ENCODE measurements at regions not wholly inside any gene's neighbourhood (a gene's known extent, or its start where the extent isn't known, plus 50 kb on each side); places are given as distances from the start of the nearest gene placed in this dataset.
A peak's percentile ranks its signal among the peaks of the same experiment; 100 is the strongest.

DNA sequence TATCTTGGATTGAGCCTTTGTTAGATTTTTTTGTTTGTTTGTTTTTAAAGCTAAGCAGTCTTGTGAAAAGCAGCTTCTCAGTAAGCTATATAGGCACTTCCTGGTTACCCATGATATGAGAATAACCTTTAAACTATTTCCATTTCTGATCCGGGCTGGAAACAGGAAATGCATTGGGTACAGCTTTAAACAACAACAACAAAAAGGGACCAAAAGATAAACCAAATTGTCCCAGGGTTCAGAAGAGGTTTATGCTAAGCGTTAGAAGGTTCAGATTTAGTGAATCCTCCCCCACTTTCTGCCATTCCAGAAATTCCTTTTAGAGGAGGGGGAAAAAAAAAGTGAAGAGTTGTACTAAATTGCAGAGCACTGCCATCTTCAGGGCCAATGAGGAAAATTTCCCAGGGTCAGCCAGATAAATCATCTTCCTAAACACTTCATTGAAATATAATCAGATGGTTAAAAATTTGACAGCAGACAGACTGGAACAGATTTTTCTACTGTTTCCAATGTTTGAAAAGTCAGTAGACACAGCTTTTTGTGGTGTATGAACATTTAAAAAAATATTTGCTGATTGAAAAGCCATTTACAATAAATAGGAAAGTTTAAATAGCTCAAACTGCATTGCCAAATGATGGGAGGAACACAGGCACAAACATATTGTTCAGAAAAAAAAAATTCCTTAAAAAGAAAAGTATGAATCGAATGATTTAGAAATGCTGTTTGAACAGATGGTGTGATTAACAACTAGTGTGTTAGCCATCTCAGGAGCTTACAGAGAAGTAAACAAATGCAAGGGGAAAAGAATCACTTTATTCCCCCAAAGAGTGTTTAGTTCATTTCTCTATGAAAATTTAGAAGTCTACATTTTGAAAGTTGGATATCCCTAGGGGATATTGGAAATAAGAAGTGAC is 189.9 kb upstream of the TANK start:
- no peak for ATAC-seq

DNA sequence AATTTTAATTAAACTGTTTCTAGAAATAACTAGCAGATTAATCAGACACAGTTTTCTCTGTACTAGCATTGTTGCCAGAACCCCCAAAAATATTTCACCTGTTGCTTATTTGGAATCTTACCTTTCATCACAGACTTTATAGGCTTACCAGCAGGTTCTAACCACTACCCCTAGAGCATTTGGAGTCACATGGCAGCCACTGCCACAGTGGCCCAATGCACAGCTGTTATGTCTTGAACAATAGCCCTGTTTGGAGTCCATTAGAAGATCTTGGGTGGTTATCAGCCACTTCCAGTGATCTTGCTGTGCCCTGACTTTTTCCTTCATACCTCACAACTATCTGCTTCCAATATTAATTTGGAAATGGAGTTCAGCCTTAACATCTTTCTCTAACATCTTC is 186.2 kb upstream of the TANK start:
- no peak for ATAC-seq

DNA sequence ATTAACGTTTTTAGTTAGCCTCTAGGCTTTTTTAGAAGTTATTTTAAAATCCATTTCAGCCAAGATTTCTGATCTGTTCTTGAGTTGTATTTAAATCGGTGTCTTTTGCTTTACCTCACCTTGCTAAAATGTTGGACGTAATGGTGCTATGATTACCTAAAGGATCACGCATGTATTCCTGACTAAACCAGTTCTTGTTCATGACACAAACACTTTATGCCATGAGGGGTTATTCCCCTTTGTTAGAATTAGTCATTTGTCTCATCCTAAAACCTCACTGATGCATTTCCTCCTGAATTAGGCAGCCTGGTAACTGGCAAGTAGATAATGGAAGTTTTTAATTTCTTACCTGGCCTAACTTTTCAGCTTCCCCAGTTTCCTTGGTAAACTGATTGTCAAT is 185.4 kb upstream of the TANK start:
- no peak for ATAC-seq

DNA sequence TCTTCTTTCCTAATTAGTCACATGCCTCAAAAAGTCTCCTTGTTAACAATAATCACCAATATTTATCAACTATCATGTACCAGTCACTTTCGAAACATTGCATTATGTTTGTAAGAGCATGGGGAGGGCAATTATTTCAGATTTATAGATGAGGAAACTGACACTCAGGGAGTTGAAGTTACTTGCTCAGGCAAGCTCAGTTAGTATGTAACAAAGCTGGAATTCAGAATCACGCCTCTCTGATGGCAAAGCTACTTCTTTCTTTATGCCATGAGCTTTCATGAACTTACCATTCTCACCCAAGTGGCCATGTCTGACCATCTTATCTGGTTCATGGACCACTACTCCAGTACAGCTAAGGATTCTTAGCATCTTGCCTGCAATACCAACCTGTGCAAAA is 183.4 kb upstream of the TANK start:
- no peak for ATAC-seq

DNA sequence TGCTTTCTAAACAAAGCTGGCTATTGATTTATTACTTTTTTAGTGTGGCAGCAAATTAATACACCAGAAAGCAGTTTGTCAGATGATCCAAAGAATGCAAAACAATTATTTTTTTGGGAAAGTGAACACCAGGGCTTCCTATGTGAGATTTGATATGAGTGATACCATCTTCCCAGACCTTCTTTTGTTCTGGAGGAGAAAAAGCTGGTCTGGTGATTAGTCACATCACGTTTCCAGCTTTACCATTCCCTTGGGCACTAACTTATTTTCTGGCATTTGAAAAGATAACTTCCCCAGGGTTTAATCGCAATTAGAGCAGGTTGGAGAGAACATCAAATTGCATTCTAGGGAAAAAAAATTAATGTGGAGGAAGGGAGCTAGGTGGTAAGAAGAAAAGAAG is 182.9 kb upstream of the TANK start:
- ATAC-seq: no peak

DNA sequence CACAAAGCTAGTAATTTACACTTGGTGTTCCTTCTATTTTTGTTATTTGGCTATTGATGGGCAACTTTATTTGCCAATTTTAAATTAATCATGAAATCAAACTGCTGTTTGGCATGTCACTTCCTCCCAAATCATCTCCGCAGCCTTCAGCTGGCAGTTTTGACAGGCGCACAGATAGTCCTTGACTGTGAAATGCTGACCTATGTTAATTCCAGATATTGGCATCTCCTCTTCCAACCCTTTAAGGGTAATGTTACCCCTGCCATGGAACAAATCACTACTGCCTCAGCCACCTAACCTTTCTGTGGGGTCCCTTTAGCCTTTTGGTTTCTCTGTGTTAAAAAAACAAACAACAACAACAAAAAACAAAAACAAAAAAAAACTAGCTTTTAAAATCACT is 182.4 kb upstream of the TANK start:
- ATAC-seq: no peak

DNA sequence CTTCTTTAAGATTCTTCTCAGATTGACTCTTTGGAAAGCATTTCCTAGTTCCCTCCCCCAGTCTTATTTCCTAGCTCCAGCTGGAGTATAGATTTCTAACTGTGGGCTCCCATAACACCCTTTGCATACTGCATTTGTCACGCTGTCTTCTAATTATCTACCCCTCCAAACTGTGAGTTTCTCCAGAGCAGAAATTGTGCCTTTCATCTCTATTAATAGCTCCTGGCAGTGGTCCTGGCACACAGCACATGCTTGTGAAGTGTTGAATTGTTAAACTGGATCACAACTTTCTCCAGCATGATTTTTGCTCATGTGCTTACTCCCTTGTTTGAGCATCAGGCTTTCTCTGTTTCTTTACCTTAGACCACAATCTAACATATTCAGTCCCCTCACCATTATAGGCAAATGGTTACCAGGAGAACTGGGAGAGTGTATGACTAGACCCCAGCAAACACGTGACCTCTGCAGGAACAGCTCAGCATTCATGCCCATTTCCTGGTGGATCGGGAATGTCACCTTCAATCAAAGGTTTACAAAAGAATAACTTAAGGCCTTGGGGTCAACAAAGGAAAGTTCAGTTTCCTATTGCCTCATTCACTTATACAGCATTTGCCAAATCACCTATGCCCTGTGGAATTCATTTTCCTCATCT is 175.7 kb upstream of the TANK start:
- ATAC-seq: no peak

DNA sequence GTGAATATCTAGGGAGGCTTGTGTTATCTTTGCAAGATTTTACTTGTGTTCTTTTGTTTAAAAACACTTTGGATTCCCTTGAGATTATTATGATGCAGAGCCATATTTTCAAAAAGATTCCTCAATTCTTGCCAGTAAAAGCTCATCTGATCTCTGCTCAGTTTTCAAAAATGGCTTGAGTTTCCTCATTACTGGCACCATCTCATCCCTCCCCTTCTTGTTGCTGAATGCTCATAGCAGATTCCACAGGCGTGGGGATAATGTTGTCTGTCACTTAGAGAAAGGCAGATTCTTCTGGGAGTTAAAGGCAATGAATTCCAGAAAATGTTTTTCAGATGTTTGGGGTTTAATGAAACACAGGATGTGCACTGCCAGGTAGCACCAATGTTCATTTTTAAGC is 170.4 kb upstream of the TANK start:
- ATAC-seq: no peak

DNA sequence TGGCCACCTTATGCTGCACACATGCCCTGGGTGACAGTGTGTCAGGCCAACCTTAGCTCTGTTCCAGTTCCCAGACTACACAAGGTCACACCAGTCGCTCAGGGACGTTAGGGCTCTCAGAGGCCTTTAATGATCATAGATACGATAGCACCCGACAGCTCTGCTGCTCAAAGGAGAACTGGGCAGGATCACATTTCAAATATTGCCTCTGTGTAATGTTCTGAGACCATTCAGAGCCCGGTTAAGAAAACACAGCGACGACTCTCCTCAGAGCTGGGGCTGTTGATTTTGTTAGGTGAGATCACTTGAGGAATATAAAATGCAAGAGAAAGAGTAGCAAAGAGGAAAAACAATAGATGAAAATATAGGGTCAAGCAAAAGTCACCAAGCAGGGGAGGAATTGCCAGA is 166.6 kb upstream of the TANK start:
- no peak for ATAC-seq

DNA sequence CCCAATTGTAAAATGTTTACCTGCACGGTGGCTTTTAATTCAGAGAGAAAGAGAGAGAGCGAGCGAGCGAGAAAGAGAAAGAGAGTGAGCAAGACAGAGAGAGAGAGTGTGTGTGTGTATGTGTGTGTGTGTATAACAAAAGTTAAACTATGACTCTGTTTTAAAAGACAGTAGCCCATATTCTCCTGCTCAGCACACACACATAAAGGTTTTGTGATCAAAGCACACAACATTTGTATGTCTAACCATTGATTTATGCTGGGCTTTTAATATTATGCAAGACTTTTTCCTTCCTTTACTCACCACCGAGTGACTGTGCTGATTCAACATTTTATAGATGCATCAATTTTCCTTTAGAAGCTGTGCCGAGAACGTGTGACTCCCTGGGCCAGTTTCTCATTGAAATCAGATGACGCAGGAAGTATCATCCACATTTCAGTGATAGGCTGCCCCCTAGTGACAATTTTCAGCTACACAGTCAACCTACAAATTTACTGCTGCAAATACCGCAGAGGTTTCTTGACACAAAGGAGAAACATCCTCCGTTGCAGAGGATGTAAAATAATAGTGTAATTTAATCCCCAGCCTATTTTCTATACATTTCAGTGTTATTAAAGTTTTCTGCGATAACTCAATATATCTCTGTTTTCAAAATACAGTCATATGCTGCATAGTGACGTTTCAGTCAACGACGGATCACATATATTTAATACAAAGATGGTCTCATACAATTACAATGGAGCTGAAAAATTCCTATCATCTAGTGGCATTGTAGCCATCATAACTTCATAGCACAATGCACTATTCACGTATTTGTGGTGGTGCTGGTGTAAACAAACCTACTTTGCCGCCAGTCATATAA is 165.9 kb upstream of the TANK start:
- ATAC-seq: peak; percentile 81 to 88

DNA sequence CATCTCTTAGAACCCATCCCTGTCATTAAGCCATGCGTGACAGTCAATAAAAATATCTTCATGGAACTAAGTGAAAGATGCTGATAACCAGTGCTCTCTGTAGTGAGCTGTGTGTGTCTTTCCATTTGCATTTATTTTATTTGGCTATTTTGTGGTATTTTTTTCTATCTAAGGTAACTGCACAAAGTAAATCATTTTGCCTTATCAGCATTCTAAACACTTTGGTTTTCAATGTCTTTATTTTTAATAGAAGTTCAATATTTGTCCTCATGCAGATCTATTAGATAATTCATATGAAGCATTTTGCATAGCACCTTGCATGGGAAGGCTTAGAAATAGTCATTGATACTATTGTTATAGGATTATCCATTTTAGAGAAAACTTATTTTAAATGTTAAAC is 163.6 kb upstream of the TANK start:
- no peak for ATAC-seq

DNA sequence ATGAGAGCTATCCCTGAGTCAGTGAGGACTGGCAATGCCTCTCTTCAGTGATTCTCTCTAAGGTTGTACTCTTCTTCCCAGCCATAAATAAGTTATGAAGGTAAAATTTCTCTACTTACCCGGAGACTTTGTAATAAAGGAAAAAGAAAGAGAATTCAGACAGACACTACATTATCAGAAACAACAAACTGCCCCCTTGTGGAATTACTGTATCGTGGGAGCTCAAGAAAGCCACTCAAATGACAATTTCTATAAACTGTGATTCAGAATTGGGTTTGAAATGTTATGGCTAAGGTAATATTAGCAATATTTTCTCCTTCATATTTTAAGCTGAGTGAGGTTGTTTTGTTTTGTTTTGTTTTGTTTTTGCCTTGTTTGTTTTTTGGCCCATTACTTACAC is 155.8 kb upstream of the TANK start:
- no peak for ATAC-seq

DNA sequence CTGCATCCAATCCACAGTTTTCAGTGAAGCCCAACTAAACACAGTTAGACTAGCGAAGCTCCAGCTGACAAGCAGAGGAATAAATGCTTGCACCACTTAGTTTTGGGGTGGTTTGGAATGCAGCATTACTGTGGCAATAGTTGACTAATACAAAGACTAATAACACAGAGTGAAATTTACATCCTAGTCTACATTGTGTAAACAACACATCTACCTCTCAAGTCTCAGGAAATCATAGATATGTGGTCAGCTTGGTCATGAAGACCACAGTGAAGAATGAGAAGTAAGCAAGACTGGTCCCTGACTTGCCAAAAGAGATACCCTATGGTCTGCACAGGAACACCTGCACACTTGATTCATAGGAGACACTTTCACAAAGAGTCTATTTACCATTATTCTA is 155.1 kb upstream of the TANK start:
- no peak for ATAC-seq

DNA sequence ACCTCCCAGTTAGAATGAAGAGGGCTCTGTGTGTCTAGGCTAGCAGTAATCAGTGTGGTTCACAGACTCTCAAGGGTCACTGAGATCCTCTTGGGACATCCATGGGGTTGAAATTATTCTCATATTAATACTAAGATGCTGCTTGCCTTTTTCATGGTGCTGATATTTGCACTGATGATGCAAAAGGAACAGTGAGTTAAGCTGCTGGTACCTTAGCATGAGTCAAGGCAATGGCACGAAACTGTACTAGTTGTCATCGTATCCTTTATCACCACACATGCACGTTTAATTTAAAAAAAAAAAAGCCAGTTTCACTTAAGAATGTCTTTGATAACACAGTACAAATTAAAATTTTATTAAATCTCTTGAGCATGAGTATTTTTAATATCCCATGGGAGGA is 151.9 kb upstream of the TANK start:
- ATAC-seq: no peak

DNA sequence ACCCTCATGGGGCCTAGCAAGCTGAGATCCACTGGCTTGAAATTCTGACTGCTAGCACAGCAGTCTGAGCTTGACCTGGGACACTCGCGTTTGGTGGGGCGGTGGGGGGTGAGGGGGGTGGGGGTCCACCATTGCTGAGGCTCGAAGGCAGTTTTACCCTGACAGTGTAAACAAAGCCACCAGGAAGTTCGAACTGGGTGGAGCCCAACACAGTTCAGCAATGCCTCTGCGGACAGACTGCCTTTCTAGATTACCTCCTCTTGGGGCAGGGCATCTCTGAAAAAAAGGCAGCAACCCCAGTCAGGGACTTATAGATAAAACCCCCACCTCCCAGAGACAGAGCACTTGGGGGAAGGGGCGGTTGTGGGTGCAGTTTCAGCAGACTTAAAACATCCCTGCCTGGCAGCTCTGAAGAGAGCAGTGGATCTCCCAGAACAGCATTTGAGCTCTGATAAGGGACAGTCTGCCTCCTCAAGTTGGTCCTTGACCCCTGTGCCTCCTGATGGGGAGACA is 149.7 kb upstream of the TANK start:
- ATAC-seq: no peak

DNA sequence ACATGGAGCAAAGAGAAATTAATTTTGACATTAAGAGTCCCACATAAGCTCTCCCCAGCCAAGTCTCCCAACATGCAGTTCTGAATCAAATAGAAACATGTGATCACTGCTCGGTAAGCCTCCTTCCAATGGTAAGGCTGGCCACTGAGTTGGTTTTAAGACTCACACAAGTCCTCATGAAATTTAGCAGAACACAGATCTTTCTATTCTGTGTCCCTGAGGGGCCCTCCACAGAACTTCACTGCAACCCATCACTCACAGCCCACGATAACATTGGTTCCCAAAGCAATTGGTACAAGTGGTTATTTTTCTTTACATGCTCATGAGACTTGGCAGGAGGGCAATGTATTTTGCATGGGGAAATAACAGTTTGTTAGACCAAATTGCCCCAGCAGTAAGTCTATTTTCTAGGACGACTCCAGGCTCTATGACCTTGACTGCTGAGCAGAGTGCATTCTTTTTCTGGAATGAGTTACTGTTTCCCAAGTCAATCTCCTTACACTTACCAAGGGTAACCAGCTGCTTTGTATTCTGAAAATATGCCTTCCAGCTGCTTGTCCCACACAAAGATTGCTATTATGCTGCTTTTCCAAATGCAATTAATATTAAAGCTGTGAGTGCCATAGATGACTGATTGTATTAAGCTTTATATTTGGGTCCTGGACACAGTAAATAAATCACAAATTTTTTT is 142.3 kb upstream of the TANK start:
- no peak for ATAC-seq

DNA sequence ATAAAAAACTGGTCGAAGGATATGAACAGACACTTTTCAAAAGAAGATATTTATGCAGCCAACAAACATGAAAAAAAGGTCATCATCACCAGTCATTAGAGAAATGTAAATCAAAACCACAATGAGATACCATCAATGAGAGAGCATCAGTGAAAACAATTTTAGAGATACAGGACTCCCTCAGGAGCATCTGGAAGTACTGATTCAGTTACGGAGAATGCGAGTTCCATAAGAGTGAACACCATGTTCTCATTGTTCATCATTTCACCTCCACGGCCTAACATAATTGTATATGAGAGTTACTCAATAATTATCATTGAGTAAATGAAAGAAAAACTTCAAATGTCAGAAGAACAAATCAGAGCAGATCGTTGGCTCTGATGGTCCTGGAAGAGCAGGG is 140.9 kb upstream of the TANK start:
- no peak for ATAC-seq

DNA sequence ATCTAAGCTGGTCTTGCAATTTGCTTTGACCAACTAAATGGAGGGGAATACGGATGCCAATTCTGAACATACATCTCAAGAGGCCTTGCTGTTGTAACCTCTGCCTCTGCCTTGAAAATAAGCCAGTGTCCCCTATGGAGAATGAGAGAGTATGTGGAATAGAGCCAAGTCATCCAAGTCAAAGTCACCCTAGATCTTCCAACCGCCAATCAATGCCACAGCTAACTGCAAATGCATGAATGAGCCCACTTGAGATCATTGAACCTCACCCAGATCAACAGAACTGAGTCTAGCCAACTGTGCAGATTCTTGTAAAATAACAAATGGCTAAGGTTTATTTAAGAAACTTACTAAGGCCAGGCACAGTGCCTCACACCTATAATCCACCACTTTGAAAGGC is 139.8 kb upstream of the TANK start:
- ATAC-seq: no peak

DNA sequence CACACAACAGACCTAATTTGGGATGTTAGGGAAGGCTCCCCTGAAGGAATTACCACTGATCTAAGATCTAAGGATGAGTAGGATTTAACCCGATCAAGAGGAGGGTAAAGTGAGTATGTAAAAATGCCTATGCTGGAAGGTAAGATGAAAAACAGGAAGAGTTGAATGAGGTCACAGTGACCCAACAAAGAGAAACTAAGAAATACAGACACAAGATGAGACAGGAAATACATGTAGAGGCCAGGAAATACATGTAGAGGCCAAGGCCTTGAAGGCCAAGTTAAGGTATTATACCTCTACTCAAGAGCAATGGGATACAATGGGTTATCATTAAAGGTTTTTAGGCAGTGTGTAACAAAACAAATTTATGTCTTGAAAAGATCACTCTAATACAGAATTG is 131.6 kb upstream of the TANK start:
- ATAC-seq: no peak

DNA sequence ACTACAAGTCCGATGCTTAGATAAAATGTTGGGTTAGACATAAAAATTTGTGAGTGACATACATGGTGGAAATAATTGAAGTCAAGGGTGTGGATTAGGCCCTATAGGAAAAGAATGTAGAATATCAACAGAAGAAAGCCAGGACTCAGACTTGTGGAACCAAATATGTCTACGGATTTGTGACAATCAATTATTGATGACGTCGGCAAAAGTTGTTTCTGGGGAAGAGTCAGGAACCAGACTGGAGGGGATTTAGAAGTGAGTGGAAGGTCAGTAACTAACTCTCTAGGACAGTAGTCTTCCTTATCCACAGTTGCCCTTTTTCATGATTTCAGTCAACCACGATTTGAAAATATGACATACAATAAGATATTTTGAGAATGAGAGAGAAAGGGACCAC is 130.9 kb upstream of the TANK start:
- ATAC-seq: no peak

DNA sequence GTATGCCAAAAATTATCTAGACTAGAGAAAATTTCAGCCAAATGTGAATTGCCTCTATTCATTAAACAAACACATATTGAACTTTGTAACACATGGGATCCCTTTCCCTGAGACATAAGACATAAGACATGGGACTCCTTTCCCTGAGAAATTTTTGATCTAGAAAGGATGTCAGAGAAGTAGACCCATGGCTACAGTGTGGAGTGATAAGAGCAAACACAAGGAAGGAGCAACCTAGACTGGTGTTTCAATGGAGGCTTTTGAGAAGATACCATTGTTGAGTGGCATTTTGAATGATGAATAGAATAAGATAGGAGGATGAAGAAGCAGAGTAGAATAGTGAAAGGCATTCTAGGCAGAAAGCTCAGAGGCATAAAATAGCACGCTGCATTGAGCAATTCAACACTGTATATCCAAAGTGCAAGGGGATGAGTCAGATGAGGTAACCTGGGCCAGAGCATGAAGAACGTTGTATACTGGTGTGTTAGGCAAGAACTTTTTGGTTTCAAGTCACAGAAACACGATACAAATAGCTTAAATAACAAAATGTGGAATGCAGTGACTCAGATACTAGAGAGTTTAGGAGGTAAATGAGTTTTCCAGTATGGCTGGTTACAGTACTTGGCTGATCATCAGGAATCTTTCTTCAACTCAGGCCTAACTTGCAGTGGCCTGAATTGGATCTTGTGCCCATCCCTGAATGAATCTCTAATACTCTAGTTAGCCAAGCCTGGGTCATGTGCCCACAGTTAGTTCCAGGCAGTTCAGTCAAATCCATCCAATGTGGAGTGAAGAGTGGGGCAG is 129.8 kb upstream of the TANK start:
- no peak for ATAC-seq

DNA sequence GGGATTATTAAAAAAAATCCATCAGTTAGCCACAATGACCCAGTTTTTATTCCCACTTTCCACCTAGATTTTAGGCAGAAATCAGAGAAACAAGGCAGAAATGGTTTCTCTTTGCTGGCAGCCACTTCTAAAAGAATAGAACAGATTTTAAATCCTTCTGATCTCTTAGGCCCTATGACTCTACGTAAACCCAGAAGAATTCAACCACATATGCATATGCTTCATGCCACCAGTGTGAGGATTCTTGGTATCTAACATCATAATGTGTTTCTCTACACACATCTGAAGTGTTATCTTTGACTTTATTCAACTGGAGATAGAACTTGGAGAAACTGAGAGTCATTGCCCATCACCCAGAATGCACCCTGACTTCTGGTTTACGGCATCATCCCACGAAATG is 128.7 kb upstream of the TANK start:
- no peak for ATAC-seq
